IMR-90 (cell line): ENCODE measurements at regions not wholly inside any gene's neighbourhood (a gene's known extent, or its start where the extent isn't known, plus 50 kb on each side); places are given as distances from the start of the nearest gene placed in this dataset.

Experiments used
- ATAC-seq: fragments of 200-7000 bp; cut with Tn5 transposase; 2 replicates; pipeline ENCODE4 v1.9.1; 2020; ENCODE audit warnings: low read depth, mild to moderate bottlenecking, moderate library complexity
- BruUV-seq: library from RNA; stranded (reverse); fragments of 400-500 nt; replicated peaks from 2 replicates; lab custom pipeline; 2021; lab: Mats Ljungman, UMichigan
- CTCF ChIA-PET: fragments of 300-600 bp; formaldehyde crosslinking; extraction: SDS; loops from one replicate; lab custom pipeline; 2021; ENCODE audit warnings: antibody characterized with exemption; lab: Yijun Ruan, JAX
- POLR2A ChIA-PET: fragments of 300-600 bp; sonication (Branson Sonifier 250); formaldehyde crosslinking; loops from one replicate; lab custom pipeline; 2022; ENCODE audit warnings: antibody characterized with exemption; ENCODE audit not compliant: unreplicated experiment; lab: Charles Lee
- DNase-seq: peaks from one replicate; pipeline ENCODE4 v3.0.0; 2013
- H2AFZ ChIP-seq: replicated peaks from 2 replicates; pipeline ENCODE3; 2013; ENCODE audit warnings: low read length, mild to moderate bottlenecking; ENCODE audit not compliant: poor library complexity
- H2AK5ac ChIP-seq: 2 replicates; pipeline ENCODE4 v1.6.1; 2013; ENCODE audit warnings: low read depth, low read length, inconsistent platforms
- H2AK9ac ChIP-seq: replicated peaks from 2 replicates; pipeline ENCODE3; 2013; ENCODE audit warnings: mild to moderate bottlenecking, low read depth, low read length, moderate library complexity; ENCODE audit not compliant: poor library complexity
- H2BK120ac ChIP-seq: 2 replicates; pipeline ENCODE4 v1.6.1; 2013; ENCODE audit warnings: low read depth, low read length, inconsistent platforms
- H2BK15ac ChIP-seq: 3 replicates; pipeline ENCODE4 v1.6.1; 2013; ENCODE audit warnings: low read depth, low read length, inconsistent platforms
- H2BK20ac ChIP-seq: 2 replicates; pipeline ENCODE4 v1.6.1; 2013; ENCODE audit warnings: low read depth, mild to moderate bottlenecking, inconsistent platforms, low read length, moderate library complexity
- H2BK5ac ChIP-seq: 2 replicates; pipeline ENCODE4 v1.6.1; 2013; ENCODE audit warnings: mild to moderate bottlenecking, low read depth, low read length, inconsistent platforms; ENCODE audit not compliant: poor library complexity, severe bottlenecking
- H3K14ac ChIP-seq: replicated peaks from 2 replicates; pipeline ENCODE4 v1.6.1; 2013; ENCODE audit warnings: low read depth, low read length, inconsistent platforms
- H3K18ac ChIP-seq: 2 replicates; pipeline ENCODE4 v1.6.1; 2013; ENCODE audit warnings: low read depth, low read length, control low read depth
- H3K23ac ChIP-seq: 2 replicates; pipeline ENCODE4 v1.6.1; 2013; ENCODE audit warnings: low read depth, low read length, inconsistent platforms
- H3K27ac ChIP-seq: 2 replicates; pipeline ENCODE4 v1.5.1; 2013; ENCODE audit warnings: mild to moderate bottlenecking, control low read depth, low read length; ENCODE audit not compliant: insufficient read depth
- H3K27me3 ChIP-seq: 2 replicates; pipeline ENCODE4 v1.6.1; 2013; ENCODE audit warnings: low read length; ENCODE audit not compliant: control insufficient read depth, insufficient read depth
- H3K36me3 ChIP-seq: 2 replicates; pipeline ENCODE4 v1.6.1; 2013; ENCODE audit warnings: low read length, mixed read lengths; ENCODE audit not compliant: control insufficient read depth, insufficient read depth
- H3K4ac ChIP-seq: 2 replicates; pipeline ENCODE4 v1.6.1; 2013; ENCODE audit warnings: low read depth, low read length, inconsistent platforms
- H3K4me1 ChIP-seq: 2 replicates; pipeline ENCODE4 v1.6.1; 2013; ENCODE audit warnings: low read length, mixed read lengths; ENCODE audit not compliant: control insufficient read depth, insufficient read depth
- H3K4me2 ChIP-seq: 2 replicates; pipeline ENCODE4 v1.6.1; 2013; ENCODE audit warnings: low read depth, mild to moderate bottlenecking, control low read depth, low read length, moderate library complexity
- H3K4me3 ChIP-seq: 2 replicates; pipeline ENCODE4 v1.5.1; 2013; ENCODE audit warnings: low read depth, mild to moderate bottlenecking, control low read depth, low read length, moderate library complexity; ENCODE audit not compliant: insufficient read depth
- H3K56ac ChIP-seq: 2 replicates; pipeline ENCODE4 v1.6.1; 2013; ENCODE audit warnings: low read length, inconsistent platforms; ENCODE audit not compliant: insufficient read depth; ENCODE audit errors: extremely low read depth
- H3K79me1 ChIP-seq, 2 experiments: 2 replicates each; pipeline ENCODE4 v1.6.1; 2013; ENCODE audit warnings: low read length in 2 of 2, inconsistent platforms in 1 of 2, low read depth in 1 of 2
- H3K9ac ChIP-seq: 2 replicates; pipeline ENCODE4 v1.6.1; 2013; ENCODE audit warnings: low read depth, low read length, control low read depth
- H3K9me1 ChIP-seq: 2 replicates; pipeline ENCODE4 v1.6.1; 2013; ENCODE audit warnings: low read length, inconsistent platforms; ENCODE audit not compliant: insufficient read depth
- H3K9me3 ChIP-seq: 2 replicates; pipeline ENCODE4 v1.6.1; 2013; ENCODE audit warnings: low read length; ENCODE audit not compliant: control insufficient read depth, insufficient read depth
- H4K20me1 ChIP-seq: 2 replicates; pipeline ENCODE4 v1.6.1; 2013; ENCODE audit warnings: low read length, inconsistent platforms; ENCODE audit not compliant: insufficient read depth
- H4K5ac ChIP-seq: 2 replicates; pipeline ENCODE4 v1.6.1; 2013; ENCODE audit warnings: mild to moderate bottlenecking, low read depth, low read length, control low read depth
- H4K8ac ChIP-seq, 2 experiments: 2 replicates each; pipeline ENCODE4 v1.6.1; 2013; ENCODE audit warnings: low read depth in 2 of 2, low read length in 2 of 2, control low read depth in 1 of 2, inconsistent platforms in 1 of 2
- H4K91ac ChIP-seq: 2 replicates; pipeline ENCODE4 v1.6.1; 2013; ENCODE audit warnings: low read depth, low read length, inconsistent platforms; ENCODE audit not compliant: insufficient read depth
- BHLHE40 ChIP-seq: fragments of 150-350 bp; IDR thresholded peaks from 2 replicates; pipeline ENCODE4 v1.6.1; 2016; ENCODE audit warnings: mild to moderate bottlenecking, low read depth, low read length
- FOS ChIP-seq: fragments of 150-350 bp; IDR thresholded peaks from 2 replicates; pipeline ENCODE4 v1.6.1; 2016; ENCODE audit warnings: low read depth, low read length
- MAFK ChIP-seq: IDR thresholded peaks from 2 replicates; pipeline ENCODE4 v1.6.1; 2012; ENCODE audit warnings: low read depth, low read length, improper control_type of control experiment
- MAZ ChIP-seq: IDR thresholded peaks from 2 replicates; pipeline ENCODE4 v1.6.1; 2012; ENCODE audit warnings: low read depth, mild to moderate bottlenecking, low read length, improper control_type of control experiment, moderate library complexity, borderline replicate concordance
- NFE2L2 ChIP-seq: fragments of 150-350 bp; IDR thresholded peaks from 2 replicates; pipeline ENCODE4 v1.6.1; 2016; ENCODE audit warnings: low read depth, mild to moderate bottlenecking, low read length
- POLR2A ChIP-seq: IDR thresholded peaks from 2 replicates; pipeline ENCODE4 v1.6.1; 2012; ENCODE audit warnings: mild to moderate bottlenecking, low read depth, low read length
- RAD21 ChIP-seq: IDR thresholded peaks from 2 replicates; pipeline ENCODE4 v1.6.1; 2012; ENCODE audit warnings: low read length, improper control_type of control experiment
- RCOR1 ChIP-seq: IDR thresholded peaks from 2 replicates; pipeline ENCODE4 v1.6.1; 2012; ENCODE audit warnings: mild to moderate bottlenecking, low read length, improper control_type of control experiment; ENCODE audit not compliant: insufficient replicate concordance
- RFX5 ChIP-seq: IDR thresholded peaks from 2 replicates; pipeline ENCODE4 v1.8.0; 2012; ENCODE audit warnings: low read depth, mild to moderate bottlenecking, low read length, moderate library complexity
- SMC3 ChIP-seq: fragments of 150-350 bp; IDR thresholded peaks from 2 replicates; pipeline ENCODE4 v1.6.1; 2016; ENCODE audit warnings: low read depth, mild to moderate bottlenecking, antibody characterized with exemption, low read length, moderate library complexity
- WGBS, 2 experiments: methylation state at CpG; one replicate each; pipeline versions ENCODE4 v1.1.5 to v1.1.7; 2013; ENCODE audit warnings: missing lambda C conversion rate in 2 of 2; ENCODE audit not compliant: insufficient read length in 1 of 2; ENCODE audit errors: extremely low coverage in 2 of 2; 5-methylcytosine and 5-hydroxymethylcytosine counted together
- dilution Hi-C: fragments of 300-500 bp; cut with HindIII; formaldehyde crosslinking; loops from one replicate; pipeline ENCODE4 v1.14.3; 2018; ENCODE audit warnings: low sequenced_read_pairs; ENCODE audit not compliant: unreplicated experiment
- in situ Hi-C: fragments of 300-500 bp; cut with MboI; formaldehyde crosslinking; loops from 3 replicates; pipeline ENCODE4 v1.14.3; 2019; ENCODE audit warnings: low sequenced_read_pairs, inconsistent platforms, mixed read lengths
- intact Hi-C: fragments of 100-400 bp; cut with micrococcal nuclease; formaldehyde crosslinking; loops from 2 replicates; pipeline ENCODE4 v1.10.0; 2022
- TF ChIP-seq, protein P1 (sequence below): fragments of 150-350 bp; IDR thresholded peaks from 2 replicates; pipeline ENCODE4 v1.6.1; 2017; ENCODE audit warnings: mild to moderate bottlenecking, antibody characterized with exemption, low read length, low read depth
- TF ChIP-seq, protein P2 (sequence below): fragments of 150-350 bp; IDR thresholded peaks from 2 replicates; pipeline ENCODE4 v1.6.1; 2016; ENCODE audit warnings: low read depth, mild to moderate bottlenecking, low read length, moderate library complexity, borderline replicate concordance

DNA sequence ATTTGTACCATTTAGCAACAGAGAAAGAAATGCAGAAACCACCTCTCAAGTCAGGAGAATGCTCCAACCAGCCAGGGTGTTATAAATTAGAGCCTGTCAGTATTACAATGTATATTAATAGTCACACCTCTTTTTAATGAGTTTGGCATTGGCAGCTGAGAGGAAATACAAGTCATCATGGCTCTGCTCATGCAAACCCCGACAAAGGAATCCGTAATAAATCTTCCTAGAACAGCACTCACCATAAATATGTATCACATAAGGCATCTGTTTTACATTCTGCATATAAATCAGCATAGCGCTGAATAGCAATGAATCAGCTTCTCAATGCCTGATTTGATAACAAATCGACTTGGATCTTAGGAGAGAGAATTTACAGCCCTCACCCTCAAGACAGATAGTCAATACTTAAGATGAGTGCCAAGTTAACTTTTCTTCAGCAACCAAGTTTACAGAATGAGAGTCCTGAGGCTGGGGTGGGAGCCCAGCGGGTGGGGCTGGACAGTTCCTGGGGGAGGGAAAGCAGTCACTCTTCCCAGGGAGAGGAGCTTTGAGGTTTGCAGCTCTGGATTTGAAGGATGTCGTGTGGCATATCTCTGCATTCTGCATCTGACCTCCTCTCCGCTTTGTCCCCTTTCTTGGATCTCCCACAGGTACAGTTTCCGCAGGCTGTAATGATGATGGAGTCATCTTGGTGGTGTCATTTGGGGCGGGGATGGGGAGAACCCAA, 1034.4 kb upstream of the NR2F2 start:
- Histone ChIP-seq H3K4me3 (no peak overlapping the region), H3K18ac (no peak overlapping the region), H3K4me1 (peaks cover 11% of the 10 kb centered on the region), H4K91ac (no peak overlapping the region), H4K8ac (no peak overlapping the region), H2BK15ac (no peak overlapping the region), H3K9me3 (no peaks in the 10 kb centered on the region), H3K27me3 (no peaks in the 10 kb centered on the region), H2AK5ac (no peak overlapping the region), H2AK9ac (no peak overlapping the region), H3K14ac (no peak overlapping the region), H2BK5ac (no peak overlapping the region), H2BK20ac (no peak overlapping the region), H3K56ac (no peak overlapping the region), H2BK120ac (no peak overlapping the region), H4K20me1 (no peaks in the 10 kb centered on the region), H3K9me1 (peaks cover 6% of the 10 kb centered on the region; the same call in 1 of the 2 replicates), H3K36me3 (no peaks in the 10 kb centered on the region), H4K5ac (no peak overlapping the region), H3K9ac (no peak overlapping the region), H2AFZ (no peak overlapping the region), H3K4me2 (no peak overlapping the region), H3K27ac (no peak overlapping the region), H3K23ac (no peak overlapping the region), H3K4ac (no peak overlapping the region), H3K79me1 (no peaks in the 10 kb centered on the region)
- no peak for DNase-seq
- WGBS, 2 experiments, result no CpG with 5 or more reads among the region's 9 CpGs
- BruUV-seq, result no TSS peak
- intact Hi-C loops (no loop called here), dilution Hi-C loops (no loop called here), in situ Hi-C loops (loop anchor here (10.0 kb wide), 1 partner anchor 1039 kb away; the partner anchor contains the start of gene NR2F2)
- POLR2A ChIA-PET, result no interaction called here
- ATAC-seq, result no peak
- TF ChIP-seq RFX5, result no peak
- TF ChIP-seq MAZ, result no peak
- TF ChIP-seq SMC3, result no peak
- TF ChIP-seq FOS, result no peak
- TF ChIP-seq NFE2L2, result no peak
- no peak for TF ChIP-seq MAFK
- TF ChIP-seq BHLHE40, result no peak
- TF ChIP-seq RAD21, result no peak
- no peak for TF ChIP-seq RCOR1
- TF ChIP-seq, protein P1, sequence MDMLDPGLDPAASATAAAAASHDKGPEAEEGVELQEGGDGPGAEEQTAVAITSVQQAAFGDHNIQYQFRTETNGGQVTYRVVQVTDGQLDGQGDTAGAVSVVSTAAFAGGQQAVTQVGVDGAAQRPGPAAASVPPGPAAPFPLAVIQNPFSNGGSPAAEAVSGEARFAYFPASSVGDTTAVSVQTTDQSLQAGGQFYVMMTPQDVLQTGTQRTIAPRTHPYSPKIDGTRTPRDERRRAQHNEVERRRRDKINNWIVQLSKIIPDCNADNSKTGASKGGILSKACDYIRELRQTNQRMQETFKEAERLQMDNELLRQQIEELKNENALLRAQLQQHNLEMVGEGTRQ, result no peak
- TF ChIP-seq POLR2A, result no peak
- TF ChIP-seq, protein P2, sequence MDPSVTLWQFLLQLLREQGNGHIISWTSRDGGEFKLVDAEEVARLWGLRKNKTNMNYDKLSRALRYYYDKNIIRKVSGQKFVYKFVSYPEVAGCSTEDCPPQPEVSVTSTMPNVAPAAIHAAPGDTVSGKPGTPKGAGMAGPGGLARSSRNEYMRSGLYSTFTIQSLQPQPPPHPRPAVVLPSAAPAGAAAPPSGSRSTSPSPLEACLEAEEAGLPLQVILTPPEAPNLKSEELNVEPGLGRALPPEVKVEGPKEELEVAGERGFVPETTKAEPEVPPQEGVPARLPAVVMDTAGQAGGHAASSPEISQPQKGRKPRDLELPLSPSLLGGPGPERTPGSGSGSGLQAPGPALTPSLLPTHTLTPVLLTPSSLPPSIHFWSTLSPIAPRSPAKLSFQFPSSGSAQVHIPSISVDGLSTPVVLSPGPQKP, result no peak
- CTCF ChIA-PET, result no interaction called here
